ENCODE measurements at regions not wholly inside any gene's neighbourhood (a gene's known extent, or its start where the extent isn't known, plus 50 kb on each side); places are given as distances from the start of the nearest gene placed in this dataset.

DNA sequence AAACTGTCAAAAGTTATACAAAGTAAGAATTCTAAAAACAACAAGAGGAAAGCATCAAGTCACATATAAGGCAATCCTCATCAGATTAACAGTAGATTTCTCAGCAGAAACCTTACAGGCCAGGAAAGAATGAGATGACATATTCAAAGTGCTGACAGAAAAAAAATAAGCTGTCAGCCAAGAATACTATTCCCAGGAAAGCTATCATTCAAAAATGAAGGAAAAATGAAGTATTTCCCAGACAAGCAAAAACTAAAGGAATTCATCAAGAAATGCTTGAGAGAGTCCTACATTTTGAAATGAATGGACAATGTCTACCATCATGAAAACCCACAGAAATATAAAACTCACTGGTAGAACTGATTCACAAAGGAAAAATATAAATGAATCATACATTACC lies 268.9 kb upstream of the OSR1 start:
- TF ChIP-seq POLR2AphosphoS5 (IDR thresholded peaks at IDR 0.05): no peak
- TF ChIP-seq, protein P1, sequence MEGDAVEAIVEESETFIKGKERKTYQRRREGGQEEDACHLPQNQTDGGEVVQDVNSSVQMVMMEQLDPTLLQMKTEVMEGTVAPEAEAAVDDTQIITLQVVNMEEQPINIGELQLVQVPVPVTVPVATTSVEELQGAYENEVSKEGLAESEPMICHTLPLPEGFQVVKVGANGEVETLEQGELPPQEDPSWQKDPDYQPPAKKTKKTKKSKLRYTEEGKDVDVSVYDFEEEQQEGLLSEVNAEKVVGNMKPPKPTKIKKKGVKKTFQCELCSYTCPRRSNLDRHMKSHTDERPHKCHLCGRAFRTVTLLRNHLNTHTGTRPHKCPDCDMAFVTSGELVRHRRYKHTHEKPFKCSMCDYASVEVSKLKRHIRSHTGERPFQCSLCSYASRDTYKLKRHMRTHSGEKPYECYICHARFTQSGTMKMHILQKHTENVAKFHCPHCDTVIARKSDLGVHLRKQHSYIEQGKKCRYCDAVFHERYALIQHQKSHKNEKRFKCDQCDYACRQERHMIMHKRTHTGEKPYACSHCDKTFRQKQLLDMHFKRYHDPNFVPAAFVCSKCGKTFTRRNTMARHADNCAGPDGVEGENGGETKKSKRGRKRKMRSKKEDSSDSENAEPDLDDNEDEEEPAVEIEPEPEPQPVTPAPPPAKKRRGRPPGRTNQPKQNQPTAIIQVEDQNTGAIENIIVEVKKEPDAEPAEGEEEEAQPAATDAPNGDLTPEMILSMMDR (IDR thresholded peaks at IDR 0.05): no peak
- no peak for TF ChIP-seq POLR2A (IDR thresholded peaks at IDR 0.05)
- TF ChIP-seq EP300 (IDR thresholded peaks at IDR 0.05): no peak

All from upper lobe of left lung (tissue), 4 donors.